HepG2 (cell line): ENCODE measurements at regions not wholly inside any gene's neighbourhood (a gene's known extent, or its start where the extent isn't known, plus 50 kb on each side); places are given as distances from the start of the nearest gene placed in this dataset.

Experiments used
- ATAC-seq: fragments of 200-7000 bp; cut with Tn5 transposase; 3 replicates; pipeline ENCODE4 v1.9.1; 2020; ENCODE audit warnings: mild to moderate bottlenecking, moderate library complexity
- BruUV-seq: library from RNA; stranded (reverse); fragments of 400-500 nt; replicated peaks from 2 replicates; lab custom pipeline; 2021; lab: Mats Ljungman, UMichigan
- CTCF ChIA-PET: fragments of 300-600 bp; formaldehyde crosslinking; extraction: SDS; loops from one replicate; lab custom pipeline; 2021; ENCODE audit warnings: low total read pairs, inconsistent platforms, low intra/inter-chr PET ratio; lab: Yijun Ruan, JAX
- POLR2A ChIA-PET: fragments of 350-600 bp; sonication (Branson Sonifier 250); formaldehyde crosslinking; loops from one replicate; lab custom pipeline; 2020; ENCODE audit warnings: antibody characterized with exemption, inconsistent platforms; lab: Yijun Ruan, JAX
- DNase-seq: peaks from one replicate; pipeline ENCODE4 v3.0.0-alpha.2; 2015; ENCODE audit warnings: low spot score
- FAIRE-seq: peaks from 3 replicates; lab custom pipeline; 2011; peaks lifted over from hg19 to GRCh38; lab: Jason Lieb, UNC
- H2AFZ ChIP-seq: one replicate; pipeline ENCODE4 v1.6.1; 2011; ENCODE audit warnings: low read length, inconsistent platforms
- H3K27ac ChIP-seq: fragments of 300-600 bp; 3 replicates; pipeline ENCODE4 v1.8.0; 2011; ENCODE audit warnings: mixed run types, mild to moderate bottlenecking, mixed read lengths, low read length, inconsistent platforms; ENCODE audit not compliant: insufficient read depth; ENCODE audit errors: extremely low read length
- H3K27me3 ChIP-seq, 2 experiments: fragments of 200-600 bp in 1 of 2; 2 replicates in 1 of 2; 3 replicates in 1 of 2; pipeline versions ENCODE4 v1.6.0 to v1.8.0; 2011; ENCODE audit warnings: low read length in 2 of 2, mild to moderate bottlenecking in 2 of 2, moderate library complexity in 2 of 2, inconsistent platforms in 1 of 2; ENCODE audit not compliant: insufficient read depth in 2 of 2, control insufficient read depth in 1 of 2
- H3K36me3 ChIP-seq, 2 experiments: fragments of 200-600 bp in 1 of 2; replicated peaks in 1 of 2; 2 replicates in 1 of 2; 3 replicates in 1 of 2; pipeline versions ENCODE4 v1.5.1 to v1.8.0; 2011; ENCODE audit warnings: low read length in 2 of 2, inconsistent platforms in 1 of 2; ENCODE audit not compliant: insufficient read depth in 2 of 2, control insufficient read depth in 1 of 2
- H3K4me1 ChIP-seq: 2 replicates; pipeline ENCODE4 v1.5.1; 2012; ENCODE audit warnings: low read length, inconsistent platforms; ENCODE audit not compliant: insufficient read depth
- H3K4me2 ChIP-seq: 2 replicates; pipeline ENCODE4 v1.6.0; 2011; ENCODE audit warnings: low read depth, low read length, inconsistent platforms
- H3K4me3 ChIP-seq, 3 experiments: fragments of 200-600 bp in 1 of 3; sonication (generic), shearing (Covaris generic) in 1 of 3; replicated peaks in 1 of 3; 2 replicates each; pipeline ENCODE4 v1.5.1; 2011 to 2016; ENCODE audit warnings: low read length in 3 of 3, inconsistent platforms in 2 of 3, low read depth in 2 of 3, mild to moderate bottlenecking in 2 of 3, control low read depth in 1 of 3, mixed read lengths in 1 of 3; ENCODE audit not compliant: insufficient read depth in 1 of 3
- H3K79me2 ChIP-seq: one replicate; pipeline ENCODE4 v1.6.1; 2011; ENCODE audit warnings: low read length, inconsistent platforms; ENCODE audit not compliant: insufficient read depth
- H3K9ac ChIP-seq: 2 replicates; pipeline ENCODE4 v1.6.0; 2011; ENCODE audit warnings: mild to moderate bottlenecking, low read depth, low read length, inconsistent platforms; ENCODE audit not compliant: insufficient read depth
- H3K9me3 ChIP-seq: 2 replicates; pipeline ENCODE4 v1.5.1; 2012; ENCODE audit warnings: mild to moderate bottlenecking, low read length
- H4K20me1 ChIP-seq: 2 replicates; pipeline ENCODE4 v1.6.0; 2011; ENCODE audit warnings: inconsistent platforms, mild to moderate bottlenecking, low read length, moderate library complexity; ENCODE audit not compliant: insufficient read depth
- POLR2A ChIP-seq, 2 experiments: IDR thresholded peaks; 2 replicates each; pipeline ENCODE4 v1.6.1; 2011; ENCODE audit warnings: low read depth in 2 of 2, low read length in 2 of 2, mild to moderate bottlenecking in 1 of 2, moderate library complexity in 1 of 2; ENCODE audit not compliant: insufficient read depth in 1 of 2
- RFX5 ChIP-seq: IDR thresholded peaks from 2 replicates; pipeline ENCODE4 v1.6.1; 2011; ENCODE audit warnings: low read depth, low read length, improper control_type of control experiment
- RXRB ChIP-seq: IDR thresholded peaks from 2 replicates; pipeline ENCODE4 v1.6.1; 2016; ENCODE audit warnings: borderline replicate concordance, missing genetic modification reagents, missing compliant biosample characterization
- ZNF552 ChIP-seq: sonication (generic); formaldehyde crosslinking; IDR thresholded peaks from 2 replicates; pipeline ENCODE4 v1.9.0; 2022; ENCODE audit warnings: missing genetic modification reagents, mild to moderate bottlenecking, borderline replicate concordance
- ZNF746 ChIP-seq: sonication (generic); formaldehyde crosslinking; IDR thresholded peaks from 2 replicates; pipeline ENCODE4 v1.8.0; 2022; ENCODE audit warnings: mild to moderate bottlenecking, missing genetic modification reagents
- ZNF850 ChIP-seq: sonication (generic); formaldehyde crosslinking; conservative IDR thresholded peaks from 2 replicates; pipeline ENCODE4 v1.9.0; 2021; ENCODE audit warnings: mild to moderate bottlenecking, missing genetic modification reagents
- WGBS: methylation state at CpG from one replicate; pipeline ENCODE4 v1.1.6; 2017; ENCODE audit warnings: low lambda C conversion rate; 5-methylcytosine and 5-hydroxymethylcytosine counted together
- in situ Hi-C: cut with HindIII; loops from 2 replicates; pipeline ENCODE4 v1.10.0; 2017; ENCODE audit warnings: low pct_unique_long_range_greater_than_20kb; ENCODE audit not compliant: extremely low pct_ligation_motif_present
- intact Hi-C: fragments of 100-400 bp; cut with micrococcal nuclease; formaldehyde crosslinking; loops from one replicate; pipeline ENCODE4 v1.10.0; 2022; ENCODE audit not compliant: unreplicated experiment
- TF ChIP-seq, protein P1 (sequence below): sonication (generic); formaldehyde crosslinking; IDR thresholded peaks from 2 replicates; pipeline ENCODE4 v1.5.1; 2020; ENCODE audit warnings: mild to moderate bottlenecking, missing genetic modification reagents, borderline replicate concordance
- TF ChIP-seq, protein P2 (sequence below): sonication (generic); formaldehyde crosslinking; IDR thresholded peaks from 2 replicates; pipeline ENCODE4 v1.5.0; 2020; ENCODE audit warnings: mild to moderate bottlenecking, missing genetic modification reagents
- TF ChIP-seq, protein P3 (sequence below): IDR thresholded peaks from 2 replicates; pipeline ENCODE4 v1.6.1; 2016; ENCODE audit warnings: missing compliant biosample characterization, missing genetic modification reagents, borderline replicate concordance
- TF ChIP-seq, protein P4 (sequence below): IDR thresholded peaks from 2 replicates; pipeline ENCODE4 v1.4.0; 2020; ENCODE audit warnings: mild to moderate bottlenecking, missing genetic modification reagents

DNA sequence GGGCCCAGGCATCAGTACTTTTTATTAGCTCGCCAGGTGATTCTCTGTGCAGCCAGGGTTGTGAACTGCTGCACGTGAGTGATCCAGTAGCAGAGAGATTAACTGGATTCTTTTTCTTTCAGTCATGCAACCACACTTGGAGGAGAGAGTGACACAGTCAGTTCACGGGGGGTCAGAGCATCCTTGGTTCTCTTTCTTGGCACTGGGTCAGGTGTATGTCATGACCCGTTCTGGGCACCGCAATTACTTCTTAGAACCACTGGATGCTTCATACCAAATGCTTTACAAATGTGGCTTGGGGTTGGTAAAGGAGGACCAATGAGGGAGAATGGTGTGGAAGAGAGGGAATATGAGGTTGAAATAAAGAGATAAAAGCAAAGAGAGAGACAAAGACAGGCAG, 368.7 kb downstream of the MLLT3 start (continued):
- TF ChIP-seq, protein P1, sequence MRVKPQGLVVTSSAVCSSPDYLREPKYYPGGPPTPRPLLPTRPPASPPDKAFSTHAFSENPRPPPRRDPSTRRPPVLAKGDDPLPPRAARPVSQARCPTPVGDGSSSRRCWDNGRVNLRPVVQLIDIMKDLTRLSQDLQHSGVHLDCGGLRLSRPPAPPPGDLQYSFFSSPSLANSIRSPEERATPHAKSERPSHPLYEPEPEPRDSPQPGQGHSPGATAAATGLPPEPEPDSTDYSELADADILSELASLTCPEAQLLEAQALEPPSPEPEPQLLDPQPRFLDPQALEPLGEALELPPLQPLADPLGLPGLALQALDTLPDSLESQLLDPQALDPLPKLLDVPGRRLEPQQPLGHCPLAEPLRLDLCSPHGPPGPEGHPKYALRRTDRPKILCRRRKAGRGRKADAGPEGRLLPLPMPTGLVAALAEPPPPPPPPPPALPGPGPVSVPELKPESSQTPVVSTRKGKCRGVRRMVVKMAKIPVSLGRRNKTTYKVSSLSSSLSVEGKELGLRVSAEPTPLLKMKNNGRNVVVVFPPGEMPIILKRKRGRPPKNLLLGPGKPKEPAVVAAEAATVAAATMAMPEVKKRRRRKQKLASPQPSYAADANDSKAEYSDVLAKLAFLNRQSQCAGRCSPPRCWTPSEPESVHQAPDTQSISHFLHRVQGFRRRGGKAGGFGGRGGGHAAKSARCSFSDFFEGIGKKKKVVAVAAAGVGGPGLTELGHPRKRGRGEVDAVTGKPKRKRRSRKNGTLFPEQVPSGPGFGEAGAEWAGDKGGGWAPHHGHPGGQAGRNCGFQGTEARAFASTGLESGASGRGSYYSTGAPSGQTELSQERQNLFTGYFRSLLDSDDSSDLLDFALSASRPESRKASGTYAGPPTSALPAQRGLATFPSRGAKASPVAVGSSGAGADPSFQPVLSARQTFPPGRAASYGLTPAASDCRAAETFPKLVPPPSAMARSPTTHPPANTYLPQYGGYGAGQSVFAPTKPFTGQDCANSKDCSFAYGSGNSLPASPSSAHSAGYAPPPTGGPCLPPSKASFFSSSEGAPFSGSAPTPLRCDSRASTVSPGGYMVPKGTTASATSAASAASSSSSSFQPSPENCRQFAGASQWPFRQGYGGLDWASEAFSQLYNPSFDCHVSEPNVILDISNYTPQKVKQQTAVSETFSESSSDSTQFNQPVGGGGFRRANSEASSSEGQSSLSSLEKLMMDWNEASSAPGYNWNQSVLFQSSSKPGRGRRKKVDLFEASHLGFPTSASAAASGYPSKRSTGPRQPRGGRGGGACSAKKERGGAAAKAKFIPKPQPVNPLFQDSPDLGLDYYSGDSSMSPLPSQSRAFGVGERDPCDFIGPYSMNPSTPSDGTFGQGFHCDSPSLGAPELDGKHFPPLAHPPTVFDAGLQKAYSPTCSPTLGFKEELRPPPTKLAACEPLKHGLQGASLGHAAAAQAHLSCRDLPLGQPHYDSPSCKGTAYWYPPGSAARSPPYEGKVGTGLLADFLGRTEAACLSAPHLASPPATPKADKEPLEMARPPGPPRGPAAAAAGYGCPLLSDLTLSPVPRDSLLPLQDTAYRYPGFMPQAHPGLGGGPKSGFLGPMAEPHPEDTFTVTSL (CRISPR knock-in tag), result no peak

DNA sequence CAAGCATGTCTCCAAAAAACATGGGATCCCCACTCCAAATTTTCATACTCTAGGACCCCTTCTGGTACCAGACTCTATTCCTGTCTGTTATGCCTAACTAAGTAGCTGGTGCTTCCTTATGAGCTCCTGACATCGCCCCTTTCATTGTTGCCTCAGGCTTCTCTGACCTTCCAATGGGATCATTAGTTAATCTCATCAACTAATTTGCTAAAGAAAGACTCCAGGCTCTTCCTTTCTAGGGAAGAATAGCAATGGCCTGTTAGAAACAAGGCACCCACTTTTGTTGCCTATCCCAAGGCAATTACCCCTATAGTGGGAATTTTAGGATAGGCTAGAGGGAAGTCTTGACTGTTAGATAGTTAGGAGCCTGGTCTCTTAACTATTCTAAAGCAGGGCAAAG, 369.5 kb downstream of the MLLT3 start:
- no peak overlapping the region for H2AFZ ChIP-seq
- no peaks in the 10 kb centered on the region for H3K79me2 ChIP-seq
- WGBS, result 0% methylated on average over 1 of the region's 1 CpG
- no peaks in the 10 kb centered on the region for H3K4me1 ChIP-seq
- no peaks in the 10 kb centered on the region for H3K36me3 ChIP-seq
- no peak overlapping the region for H3K27ac ChIP-seq
- DNase-seq, result no peak
- in situ Hi-C loops (no loop called here), intact Hi-C loops (no loop called here)
- no peak for ATAC-seq
- BruUV-seq, result no TSS peak
- no peak overlapping the region for H3K4me2 ChIP-seq
- CTCF ChIA-PET, result no interaction called here
- no peak overlapping the region for H3K9ac ChIP-seq
- H4K20me1 ChIP-seq, result no peaks in the 10 kb centered on the region
- POLR2A ChIA-PET, result no interaction called here
- FAIRE-seq, result no peak
- no peaks in the 10 kb centered on the region for H3K9me3 ChIP-seq
- H3K4me3 ChIP-seq, result no peak overlapping the region
- H3K27me3 ChIP-seq, result no peaks in the 10 kb centered on the region
- TF ChIP-seq ZNF746 (CRISPR knock-in tag), result no peak
- TF ChIP-seq RXRB (CRISPR knock-in tag), result no peak
- TF ChIP-seq ZNF850 (CRISPR knock-in tag), result no peak
- TF ChIP-seq POLR2A (IDR thresholded peaks at IDR 0.05; ENCODE audit: insufficient read depth in 1 of 2, low read depth in 2 of 2, low read length in 2 of 2), result no peak
- TF ChIP-seq, protein P2, sequence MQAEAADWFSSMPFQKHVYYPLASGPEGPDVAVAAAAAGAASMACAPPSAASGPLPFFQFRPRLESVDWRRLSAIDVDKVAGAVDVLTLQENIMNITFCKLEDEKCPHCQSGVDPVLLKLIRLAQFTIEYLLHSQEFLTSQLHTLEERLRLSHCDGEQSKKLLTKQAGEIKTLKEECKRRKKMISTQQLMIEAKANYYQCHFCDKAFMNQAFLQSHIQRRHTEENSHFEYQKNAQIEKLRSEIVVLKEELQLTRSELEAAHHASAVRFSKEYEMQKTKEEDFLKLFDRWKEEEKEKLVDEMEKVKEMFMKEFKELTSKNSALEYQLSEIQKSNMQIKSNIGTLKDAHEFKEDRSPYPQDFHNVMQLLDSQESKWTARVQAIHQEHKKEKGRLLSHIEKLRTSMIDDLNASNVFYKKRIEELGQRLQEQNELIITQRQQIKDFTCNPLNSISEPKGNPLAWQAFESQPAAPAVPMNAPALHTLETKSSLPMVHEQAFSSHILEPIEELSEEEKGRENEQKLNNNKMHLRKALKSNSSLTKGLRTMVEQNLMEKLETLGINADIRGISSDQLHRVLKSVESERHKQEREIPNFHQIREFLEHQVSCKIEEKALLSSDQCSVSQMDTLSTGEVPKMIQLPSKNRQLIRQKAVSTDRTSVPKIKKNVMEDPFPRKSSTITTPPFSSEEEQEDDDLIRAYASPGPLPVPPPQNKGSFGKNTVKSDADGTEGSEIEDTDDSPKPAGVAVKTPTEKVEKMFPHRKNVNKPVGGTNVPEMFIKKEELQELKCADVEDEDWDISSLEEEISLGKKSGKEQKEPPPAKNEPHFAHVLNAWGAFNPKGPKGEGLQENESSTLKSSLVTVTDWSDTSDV, result no peak
- TF ChIP-seq, protein P3, sequence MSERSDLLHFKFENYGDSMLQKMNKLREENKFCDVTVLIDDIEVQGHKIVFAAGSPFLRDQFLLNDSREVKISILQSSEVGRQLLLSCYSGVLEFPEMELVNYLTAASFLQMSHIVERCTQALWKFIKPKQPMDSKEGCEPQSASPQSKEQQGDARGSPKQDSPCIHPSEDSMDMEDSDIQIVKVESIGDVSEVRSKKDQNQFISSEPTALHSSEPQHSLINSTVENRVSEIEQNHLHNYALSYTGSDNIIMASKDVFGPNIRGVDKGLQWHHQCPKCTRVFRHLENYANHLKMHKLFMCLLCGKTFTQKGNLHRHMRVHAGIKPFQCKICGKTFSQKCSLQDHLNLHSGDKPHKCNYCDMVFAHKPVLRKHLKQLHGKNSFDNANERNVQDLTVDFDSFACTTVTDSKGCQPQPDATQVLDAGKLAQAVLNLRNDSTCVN, result no peak
- no peak for TF ChIP-seq RFX5
- TF ChIP-seq ZNF552 (CRISPR knock-in tag), result no peak
- TF ChIP-seq, protein P4, sequence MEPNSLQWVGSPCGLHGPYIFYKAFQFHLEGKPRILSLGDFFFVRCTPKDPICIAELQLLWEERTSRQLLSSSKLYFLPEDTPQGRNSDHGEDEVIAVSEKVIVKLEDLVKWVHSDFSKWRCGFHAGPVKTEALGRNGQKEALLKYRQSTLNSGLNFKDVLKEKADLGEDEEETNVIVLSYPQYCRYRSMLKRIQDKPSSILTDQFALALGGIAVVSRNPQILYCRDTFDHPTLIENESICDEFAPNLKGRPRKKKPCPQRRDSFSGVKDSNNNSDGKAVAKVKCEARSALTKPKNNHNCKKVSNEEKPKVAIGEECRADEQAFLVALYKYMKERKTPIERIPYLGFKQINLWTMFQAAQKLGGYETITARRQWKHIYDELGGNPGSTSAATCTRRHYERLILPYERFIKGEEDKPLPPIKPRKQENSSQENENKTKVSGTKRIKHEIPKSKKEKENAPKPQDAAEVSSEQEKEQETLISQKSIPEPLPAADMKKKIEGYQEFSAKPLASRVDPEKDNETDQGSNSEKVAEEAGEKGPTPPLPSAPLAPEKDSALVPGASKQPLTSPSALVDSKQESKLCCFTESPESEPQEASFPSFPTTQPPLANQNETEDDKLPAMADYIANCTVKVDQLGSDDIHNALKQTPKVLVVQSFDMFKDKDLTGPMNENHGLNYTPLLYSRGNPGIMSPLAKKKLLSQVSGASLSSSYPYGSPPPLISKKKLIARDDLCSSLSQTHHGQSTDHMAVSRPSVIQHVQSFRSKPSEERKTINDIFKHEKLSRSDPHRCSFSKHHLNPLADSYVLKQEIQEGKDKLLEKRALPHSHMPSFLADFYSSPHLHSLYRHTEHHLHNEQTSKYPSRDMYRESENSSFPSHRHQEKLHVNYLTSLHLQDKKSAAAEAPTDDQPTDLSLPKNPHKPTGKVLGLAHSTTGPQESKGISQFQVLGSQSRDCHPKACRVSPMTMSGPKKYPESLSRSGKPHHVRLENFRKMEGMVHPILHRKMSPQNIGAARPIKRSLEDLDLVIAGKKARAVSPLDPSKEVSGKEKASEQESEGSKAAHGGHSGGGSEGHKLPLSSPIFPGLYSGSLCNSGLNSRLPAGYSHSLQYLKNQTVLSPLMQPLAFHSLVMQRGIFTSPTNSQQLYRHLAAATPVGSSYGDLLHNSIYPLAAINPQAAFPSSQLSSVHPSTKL (CRISPR knock-in tag), result no peak
